ENCODE measurements at regions not wholly inside any gene's neighbourhood (a gene's known extent, or its start where the extent isn't known, plus 50 kb on each side); places are given as distances from the start of the nearest gene placed in this dataset.

DNA sequence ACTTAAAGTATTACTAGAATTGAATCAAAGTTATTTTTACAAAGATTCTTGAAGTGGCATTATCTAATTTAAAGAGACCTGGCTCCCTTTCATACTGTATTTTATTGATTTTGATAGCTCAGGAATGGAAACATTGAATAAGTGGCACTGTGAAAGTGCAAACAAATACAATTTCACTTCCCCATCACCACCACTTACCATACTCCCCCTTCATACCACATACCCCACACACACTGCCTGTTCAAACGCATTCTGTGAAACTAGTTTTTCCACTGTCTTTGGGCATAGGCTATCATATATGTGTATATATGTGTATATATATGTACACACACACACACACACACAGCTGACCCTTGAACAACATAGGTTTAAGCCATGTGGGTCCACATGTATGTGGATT lies 62.1 kb upstream of the ATG10 start:
- TF ChIP-seq POLR2AphosphoS5 (IDR thresholded peaks at IDR 0.05; ENCODE audit: low read depth, low read length) (no peak), REST (IDR thresholded peaks at IDR 0.05; ENCODE audit: insufficient read depth in 1 of 2, low read depth in 2 of 2, low read length in 2 of 2) (no peak), SIN3A (IDR thresholded peaks at IDR 0.05; ENCODE audit: borderline replicate concordance, insufficient read depth, low read length) (no peak)

Measured in PFSK-1 (cell line).